NCI-H1105 (cell line): ENCODE measurements at regions not wholly inside any gene's neighbourhood (a gene's known extent, or its start where the extent isn't known, plus 50 kb on each side); places are given as distances from the start of the nearest gene placed in this dataset.

Experiments
- DNase-seq: peaks from one replicate; lab custom pipeline; 2025; lab: John Stamatoyannopoulos, UW

DNA sequence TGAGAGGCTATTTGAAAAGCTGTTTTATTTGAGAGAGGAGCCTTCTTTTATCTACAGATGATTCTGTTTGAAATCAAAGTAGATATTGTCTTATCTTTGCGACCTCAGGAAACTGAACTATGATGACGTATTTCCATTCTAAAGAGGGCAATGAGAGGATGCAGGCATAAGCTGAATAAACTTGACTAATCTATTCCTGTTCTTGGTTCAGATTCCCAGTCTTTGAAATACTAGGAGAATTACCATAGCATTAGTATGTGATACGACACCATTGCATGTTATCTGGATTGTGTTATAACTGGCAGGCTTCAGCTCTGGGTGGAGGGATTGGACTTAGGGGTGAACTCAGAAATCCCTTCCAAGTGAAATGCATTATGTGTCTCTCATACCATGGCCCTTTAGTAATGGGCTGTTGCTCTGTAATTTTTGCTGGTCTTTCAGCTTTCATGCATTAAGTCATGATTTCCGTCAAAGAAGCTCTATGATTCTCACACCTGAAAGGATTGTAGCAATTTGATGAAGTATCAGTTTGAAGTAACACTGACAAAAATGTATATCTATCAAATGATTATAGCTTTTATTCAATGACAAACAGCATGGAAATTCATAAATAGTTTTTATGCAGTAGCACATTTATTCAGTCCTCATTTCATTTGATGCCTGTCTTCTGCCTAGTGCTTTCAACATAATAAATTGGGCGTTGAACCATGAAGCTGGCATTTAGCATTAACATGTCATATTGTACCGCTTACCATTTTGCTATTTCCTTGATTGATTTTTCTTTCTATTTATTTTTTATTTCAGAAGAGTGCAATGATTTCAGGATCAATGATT is 138.4 kb upstream of the SPACA1 start:
- no peak for DNase-seq

DNA sequence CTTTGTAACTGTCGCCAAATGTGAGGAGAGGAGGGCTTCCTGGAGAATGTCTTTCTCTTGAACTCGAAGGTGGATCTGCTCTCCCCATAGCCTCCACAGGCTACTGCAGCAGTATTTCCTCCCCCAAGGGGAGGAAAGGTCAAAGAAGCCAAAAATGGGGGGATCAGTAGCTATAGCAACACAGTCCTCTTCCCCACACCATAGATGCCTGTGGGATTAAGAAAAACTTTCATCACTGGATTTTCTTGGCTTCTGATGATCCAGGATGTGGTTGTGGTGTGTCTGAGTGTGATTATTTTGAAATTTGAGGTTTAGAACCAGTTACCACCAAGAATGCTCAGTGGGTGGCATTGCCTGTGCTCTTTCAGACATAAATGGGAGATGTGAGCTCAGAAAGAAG is 140.1 kb upstream of the SPACA1 start:
- DNase-seq, result no peak

- DNase-seq, result no peak
These were observed 142.5 kb upstream of the SPACA1 start for GRCh38 chr6:87905101-87905641.

DNA sequence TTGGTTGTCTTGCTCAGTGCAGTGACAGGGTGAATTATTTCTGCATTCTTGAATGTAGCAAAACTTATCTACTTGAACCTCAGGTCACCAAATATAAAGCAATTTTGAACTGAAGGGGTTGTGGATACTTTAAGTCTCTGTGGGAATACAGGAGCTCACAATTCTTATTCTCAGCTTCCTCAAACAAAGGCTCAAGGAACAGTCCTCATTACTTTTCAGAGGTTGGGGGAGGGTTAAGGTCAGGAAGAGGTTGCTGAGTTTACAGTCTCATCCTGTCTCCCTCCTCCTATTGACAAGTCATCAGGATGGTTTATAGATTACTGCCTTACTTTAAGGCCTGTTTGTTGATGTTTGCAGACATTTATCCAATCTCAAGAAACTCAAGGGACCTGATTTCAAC is 143.6 kb upstream of the SPACA1 start:
- DNase-seq, result no peak

GRCh38 chr6:87903323-87903722 is 144.3 kb upstream of the SPACA1 start:
- no peak for DNase-seq

DNA sequence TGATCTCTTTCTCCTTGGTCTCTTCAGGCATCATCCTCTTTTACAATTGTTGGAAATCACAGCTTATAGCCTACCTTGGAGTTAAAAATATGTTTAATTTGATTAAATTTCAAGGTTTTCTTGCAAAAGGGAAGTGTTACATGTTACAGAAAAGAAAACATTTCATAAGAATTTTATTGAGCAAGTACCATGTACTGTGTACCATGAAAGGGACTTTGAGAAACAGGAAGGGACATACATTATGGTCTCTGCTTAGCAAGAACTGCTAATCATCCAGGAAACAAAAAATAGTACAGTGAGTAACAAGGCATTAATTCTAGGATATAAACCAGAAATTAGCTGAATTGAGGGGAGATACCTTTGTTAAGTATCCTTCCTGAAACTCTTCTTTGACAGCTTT is 145.3 kb upstream of the SPACA1 start:
- DNase-seq, result no peak

GRCh38 chr6:87901613-87902012 is 146.0 kb upstream of the SPACA1 start:
- DNase-seq, result no peak

- no peak for DNase-seq
These were observed 147.4 kb upstream of the SPACA1 start for GRCh38 chr6:87900160-87900698.

- DNase-seq, result no peak
These were observed 148.0 kb upstream of the SPACA1 start for GRCh38 chr6:87899499-87900147.

GRCh38 chr6:87897663-87898062 is 150.0 kb upstream of the SPACA1 start:
- DNase-seq, result no peak

- no peak for DNase-seq
These were observed 150.6 kb upstream of the SPACA1 start for GRCh38 chr6:87897013-87897412.

- no peak for DNase-seq
These were observed 160.4 kb upstream of the SPACA1 start for GRCh38 chr6:87887266-87887665.

DNA sequence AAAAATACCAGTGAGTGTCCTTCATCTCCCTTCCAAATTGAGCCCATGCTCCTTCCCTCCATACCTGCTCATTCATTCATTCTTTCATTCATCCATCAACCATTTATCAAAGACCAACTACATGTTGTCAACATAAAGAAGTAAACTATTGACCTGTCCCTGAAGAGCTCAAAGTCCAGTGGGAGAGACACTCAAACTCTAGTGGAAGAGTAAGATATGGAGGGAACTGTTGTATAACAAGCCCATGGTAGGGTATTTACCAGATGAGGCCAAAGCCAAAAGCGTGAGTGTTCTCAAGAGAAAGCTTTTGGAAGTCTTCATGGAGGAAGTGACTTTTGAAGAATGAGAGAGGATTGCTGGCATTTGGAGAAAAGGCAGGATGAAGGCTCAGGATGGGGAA is 163.4 kb upstream of the SPACA1 start:
- DNase-seq, result no peak

- DNase-seq, result no peak
These were observed 166.2 kb upstream of the SPACA1 start for GRCh38 chr6:87881342-87881895.

DNA sequence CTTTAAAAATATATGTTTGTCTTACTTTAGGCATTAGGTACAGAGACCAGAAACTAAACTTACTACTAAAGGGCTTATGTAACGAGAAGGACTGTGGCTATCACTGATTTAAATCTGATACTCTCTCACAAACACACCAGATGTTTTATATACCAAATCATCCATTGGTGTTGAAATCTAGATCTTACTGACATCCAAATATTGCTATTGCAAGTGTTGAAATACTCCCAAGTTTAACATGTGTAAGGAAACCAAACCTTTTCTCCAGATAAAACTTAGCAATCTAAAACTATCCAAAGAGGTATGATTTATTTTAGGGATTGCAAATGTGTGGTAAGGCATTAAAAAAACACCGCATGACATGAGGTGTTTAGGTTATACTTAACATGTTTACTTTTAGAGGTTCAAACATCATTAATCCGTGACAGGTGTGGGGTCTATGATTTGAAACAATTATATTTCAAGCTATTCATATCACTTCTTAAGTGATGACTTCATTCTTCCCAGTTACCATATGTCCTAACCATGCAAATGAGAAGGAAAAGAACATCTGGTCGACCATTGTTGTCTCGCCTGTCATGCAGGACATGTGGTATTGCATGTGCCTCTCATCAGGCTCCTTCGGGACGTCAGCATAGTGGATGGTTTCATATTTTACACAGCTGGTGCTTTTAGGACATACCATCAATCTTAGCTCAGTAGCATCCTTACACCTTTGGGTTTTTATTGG is 168.3 kb upstream of the SPACA1 start:
- DNase-seq, result no peak

DNA sequence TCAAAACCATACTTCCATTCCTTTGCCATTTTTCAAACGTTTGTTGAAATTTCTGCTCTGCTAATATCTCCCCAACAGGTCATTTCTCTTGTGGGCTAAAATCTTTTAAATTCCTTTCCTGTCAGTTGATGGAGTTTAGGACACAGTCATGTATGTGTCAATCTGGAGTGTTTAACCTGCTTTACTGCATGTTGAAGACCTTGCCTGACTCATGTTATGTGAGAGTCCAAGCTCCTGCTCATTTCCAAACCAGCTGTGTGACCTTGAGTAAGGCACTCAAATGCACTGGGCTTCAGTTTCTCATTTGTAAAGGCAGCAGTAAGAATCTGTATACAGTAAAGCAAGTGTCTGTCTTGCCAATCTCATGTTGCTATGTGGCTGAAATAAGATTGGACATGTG is 171.9 kb upstream of the SPACA1 start:
- DNase-seq, result no peak

- DNase-seq, result no peak
These were observed 171.5 kb upstream of the AKIRIN2 start for GRCh38 chr6:87873556-87873955.

DNA sequence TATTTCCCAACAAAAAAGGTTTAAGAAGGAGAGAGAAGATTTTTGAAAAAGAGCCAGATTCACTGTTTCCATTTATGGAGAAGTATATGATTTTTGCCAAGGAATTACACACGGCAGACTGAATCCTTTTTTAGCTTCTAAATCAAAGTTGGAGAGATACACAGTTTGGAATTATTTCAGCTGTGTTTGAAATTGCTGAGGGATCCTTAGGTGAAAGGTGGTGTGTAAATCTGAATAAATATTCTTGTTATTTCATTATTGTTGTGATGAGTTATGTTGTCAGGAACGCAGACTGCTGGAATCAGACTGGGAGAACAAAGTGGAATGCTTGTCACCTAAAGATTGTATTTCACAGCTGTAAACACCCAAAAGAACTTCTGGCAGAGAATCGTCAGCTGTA is 168.5 kb upstream of the AKIRIN2 start:
- DNase-seq, result no peak

DNA sequence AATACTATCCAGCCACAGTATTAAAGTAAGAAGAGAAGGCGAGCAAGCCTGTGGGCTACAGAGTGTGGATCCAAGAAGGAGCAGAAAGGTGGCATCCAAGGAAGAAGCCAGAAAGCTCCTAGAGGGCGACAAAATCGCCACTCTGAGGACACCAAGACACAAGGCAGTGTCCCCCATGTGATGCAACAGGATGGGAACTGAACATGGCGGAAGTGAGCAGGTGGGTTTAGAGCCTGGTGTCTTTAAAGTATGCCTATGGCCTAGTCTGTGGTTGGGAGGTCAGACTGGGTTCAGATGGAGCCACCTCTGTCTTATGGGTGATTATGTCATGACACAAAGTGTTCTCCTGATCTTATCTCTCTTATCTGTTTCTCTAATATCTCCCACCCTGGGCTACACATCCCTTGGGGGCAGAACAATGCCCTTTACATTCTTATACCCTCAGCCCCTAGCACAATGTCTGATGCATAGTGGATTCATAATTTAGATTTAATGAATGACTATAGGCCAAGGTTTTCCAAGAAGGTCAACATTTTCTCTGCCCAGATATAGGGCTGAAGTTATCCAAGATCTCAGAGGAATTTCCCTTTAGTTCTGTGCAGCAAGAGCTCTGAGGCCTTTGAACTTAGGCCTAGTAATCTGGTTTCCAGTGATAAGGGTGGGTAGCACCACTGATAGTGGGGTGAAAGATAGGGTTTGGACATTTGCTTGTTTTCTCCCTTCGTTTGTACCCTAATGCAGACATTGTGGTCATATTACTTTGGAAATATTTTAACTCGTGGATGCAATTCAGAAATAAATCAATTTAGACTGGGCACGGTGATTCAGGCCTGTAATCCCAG is 167.3 kb upstream of the AKIRIN2 start:
- no peak for DNase-seq

DNA sequence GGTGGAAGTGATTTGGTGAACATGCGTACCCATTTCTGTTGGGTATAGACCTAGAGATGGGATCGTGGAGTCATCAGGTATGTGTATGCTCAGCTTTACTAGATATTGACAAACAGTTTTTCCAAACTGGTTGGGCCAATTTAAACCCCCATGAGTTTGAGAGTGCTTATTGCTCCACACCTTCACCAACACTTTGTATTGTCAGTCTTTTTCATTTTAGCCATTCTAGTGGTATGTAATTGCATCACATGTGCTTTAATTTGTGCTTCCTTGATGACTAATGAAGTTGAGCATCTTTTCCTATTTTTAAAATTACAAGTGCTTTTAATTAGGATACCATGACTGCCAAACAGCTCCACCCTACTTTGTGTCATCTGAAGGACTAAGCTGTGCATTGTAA is 158.9 kb upstream of the AKIRIN2 start:
- DNase-seq, result no peak

- DNase-seq, result no peak
These were observed 156.4 kb upstream of the AKIRIN2 start for GRCh38 chr6:87858440-87858839.
